ENCODE measurements at regions not wholly inside any gene's neighbourhood (a gene's known extent, or its start where the extent isn't known, plus 50 kb on each side); places are given as distances from the start of the nearest gene placed in this dataset.

DNA sequence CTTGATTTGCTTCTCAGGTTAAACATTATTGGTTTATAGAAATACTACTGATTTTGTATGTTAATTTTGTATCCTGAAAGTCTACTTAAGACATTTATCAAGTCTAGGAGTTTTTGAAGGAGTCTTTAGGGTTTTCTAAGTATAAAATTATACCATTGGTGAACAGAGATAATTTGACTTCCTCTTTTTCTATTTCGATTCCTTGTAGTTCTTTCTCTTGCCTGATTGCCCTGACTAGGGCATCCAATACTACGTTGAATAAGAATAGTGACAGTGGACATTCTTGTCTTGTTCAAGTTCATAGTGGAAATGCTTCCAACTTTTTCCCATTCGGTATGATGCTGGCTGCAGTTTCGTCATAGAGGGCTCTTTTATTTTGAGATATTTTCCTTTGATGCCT lies 807.5 kb upstream of the SLC10A2 start:
- DNase-seq, result no peak
- intact Hi-C loops (cut with DNase I; ENCODE audit: low total_unique reads), result no loop called here
- TF ChIP-seq, protein P1, sequence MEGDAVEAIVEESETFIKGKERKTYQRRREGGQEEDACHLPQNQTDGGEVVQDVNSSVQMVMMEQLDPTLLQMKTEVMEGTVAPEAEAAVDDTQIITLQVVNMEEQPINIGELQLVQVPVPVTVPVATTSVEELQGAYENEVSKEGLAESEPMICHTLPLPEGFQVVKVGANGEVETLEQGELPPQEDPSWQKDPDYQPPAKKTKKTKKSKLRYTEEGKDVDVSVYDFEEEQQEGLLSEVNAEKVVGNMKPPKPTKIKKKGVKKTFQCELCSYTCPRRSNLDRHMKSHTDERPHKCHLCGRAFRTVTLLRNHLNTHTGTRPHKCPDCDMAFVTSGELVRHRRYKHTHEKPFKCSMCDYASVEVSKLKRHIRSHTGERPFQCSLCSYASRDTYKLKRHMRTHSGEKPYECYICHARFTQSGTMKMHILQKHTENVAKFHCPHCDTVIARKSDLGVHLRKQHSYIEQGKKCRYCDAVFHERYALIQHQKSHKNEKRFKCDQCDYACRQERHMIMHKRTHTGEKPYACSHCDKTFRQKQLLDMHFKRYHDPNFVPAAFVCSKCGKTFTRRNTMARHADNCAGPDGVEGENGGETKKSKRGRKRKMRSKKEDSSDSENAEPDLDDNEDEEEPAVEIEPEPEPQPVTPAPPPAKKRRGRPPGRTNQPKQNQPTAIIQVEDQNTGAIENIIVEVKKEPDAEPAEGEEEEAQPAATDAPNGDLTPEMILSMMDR (IDR thresholded peaks at IDR 0.05), result no peak
- Histone ChIP-seq H3K4me3 (no peak overlapping the region), H3K4me1 (no peaks in the 10 kb centered on the region), H3K27me3 (no peaks in the 10 kb centered on the region), H3K27ac (no peak overlapping the region), H3K9me3 (no peaks in the 10 kb centered on the region), H3K36me3 (no peaks in the 10 kb centered on the region)

DNA sequence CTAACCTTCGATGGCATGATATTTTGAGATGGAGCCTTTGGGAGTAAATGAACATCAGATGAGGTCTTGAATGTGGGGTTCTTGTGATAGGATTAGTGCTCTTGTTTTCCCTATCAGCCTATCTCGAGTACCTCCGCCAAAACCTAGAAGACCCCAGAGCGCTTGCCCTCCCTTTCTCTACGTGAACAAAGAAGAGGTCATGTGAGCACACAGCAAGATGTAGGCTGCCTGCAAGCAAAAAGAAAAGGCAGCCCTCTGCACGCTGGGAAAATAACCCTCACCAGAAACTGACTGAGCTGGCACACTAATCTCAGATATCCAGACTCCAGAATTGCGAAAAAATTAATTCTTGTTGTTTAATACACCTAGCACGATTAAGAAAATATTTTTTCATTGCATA lies 799.8 kb upstream of the SLC10A2 start:
- intact Hi-C loops (cut with DNase I; ENCODE audit: low total_unique reads), result no loop called here
- no peak for DNase-seq
- Histone ChIP-seq H3K36me3 (no peaks in the 10 kb centered on the region), H3K9me3 (no peaks in the 10 kb centered on the region), H3K4me3 (no peak overlapping the region), H3K27me3 (no peaks in the 10 kb centered on the region), H3K27ac (no peak overlapping the region), H3K4me1 (no peaks in the 10 kb centered on the region)
- TF ChIP-seq, protein P1 (IDR thresholded peaks at IDR 0.05), result no peak

DNA sequence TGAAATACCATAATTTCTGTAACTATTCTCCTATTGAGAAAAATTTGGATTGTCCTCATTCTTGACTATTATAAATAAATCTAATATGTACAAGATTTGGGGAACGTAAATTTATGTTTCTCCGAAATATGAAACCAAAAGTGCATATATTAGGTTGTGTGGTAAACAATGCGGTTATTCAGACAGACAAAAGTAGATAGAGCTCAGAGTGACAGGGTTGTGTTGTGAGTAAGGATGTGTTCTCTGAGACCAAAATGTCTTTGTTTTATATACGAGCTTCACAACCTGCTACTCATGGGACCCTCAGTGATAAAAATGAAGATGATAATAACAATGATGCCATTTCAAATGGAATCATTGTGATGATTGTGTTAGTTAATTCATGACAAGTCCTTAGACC lies 796.3 kb upstream of the SLC10A2 start:
- intact Hi-C loops (cut with DNase I; ENCODE audit: low total_unique reads), result no loop called here
- no peak overlapping the region for H3K27ac ChIP-seq
- no peaks in the 10 kb centered on the region for H3K36me3 ChIP-seq
- TF ChIP-seq, protein P1 (IDR thresholded peaks at IDR 0.05), result no peak
- H3K27me3 ChIP-seq, result no peaks in the 10 kb centered on the region
- H3K4me1 ChIP-seq, result no peaks in the 10 kb centered on the region
- H3K4me3 ChIP-seq, result no peak overlapping the region
- H3K9me3 ChIP-seq, result no peaks in the 10 kb centered on the region
- no peak for DNase-seq

DNA sequence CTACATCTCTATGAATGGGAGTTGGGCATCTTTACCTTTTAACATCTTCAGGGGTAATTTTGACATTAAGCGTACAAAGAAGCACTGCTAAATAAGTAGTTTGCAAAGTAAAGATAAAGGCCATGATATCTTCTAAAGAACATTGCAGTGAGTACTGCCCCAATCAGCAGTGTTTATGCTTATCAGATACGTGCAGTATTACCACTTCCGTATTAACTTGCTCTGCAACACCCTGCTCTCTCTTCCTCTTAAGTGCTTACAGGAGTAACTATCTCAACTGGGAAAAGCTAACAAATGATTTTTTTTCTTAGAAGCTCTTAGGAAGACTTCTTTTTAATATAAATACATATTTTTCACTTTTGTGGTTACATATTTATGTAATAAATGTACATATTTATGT lies 793.7 kb upstream of the SLC10A2 start:
- no peak for DNase-seq
- no peaks in the 10 kb centered on the region for H3K4me1 ChIP-seq
- intact Hi-C loops (cut with DNase I; ENCODE audit: low total_unique reads), result no loop called here
- no peaks in the 10 kb centered on the region for H3K36me3 ChIP-seq
- no peaks in the 10 kb centered on the region for H3K27me3 ChIP-seq
- no peak overlapping the region for H3K27ac ChIP-seq
- no peak overlapping the region for H3K4me3 ChIP-seq
- H3K9me3 ChIP-seq, result no peaks in the 10 kb centered on the region
- TF ChIP-seq, protein P1 (IDR thresholded peaks at IDR 0.05), result no peak

DNA sequence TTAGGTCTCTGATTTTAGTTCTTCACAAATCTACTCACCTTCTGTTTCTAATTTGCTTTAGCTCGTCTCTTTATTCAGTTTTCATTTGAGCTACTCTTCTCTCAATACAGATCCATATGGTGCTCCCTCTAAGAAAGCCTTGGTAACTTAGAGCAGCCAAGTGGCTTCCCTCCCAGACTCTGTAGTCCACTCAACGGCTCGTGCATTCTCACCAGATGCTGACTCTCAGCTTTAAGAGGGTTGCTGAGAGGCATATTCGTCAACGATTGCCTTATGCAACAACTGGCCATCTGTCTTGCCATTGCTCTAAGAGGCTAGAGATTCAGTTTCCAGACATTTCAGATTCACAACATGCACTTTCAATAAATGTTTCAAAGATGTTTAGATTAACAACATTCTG lies 785.8 kb upstream of the SLC10A2 start:
- DNase-seq, result no peak
- no peaks in the 10 kb centered on the region for H3K36me3 ChIP-seq
- no peak overlapping the region for H3K27ac ChIP-seq
- H3K9me3 ChIP-seq, result no peaks in the 10 kb centered on the region
- intact Hi-C loops (cut with DNase I; ENCODE audit: low total_unique reads), result no loop called here
- TF ChIP-seq, protein P1 (IDR thresholded peaks at IDR 0.05), result no peak
- no peak overlapping the region for H3K4me3 ChIP-seq
- no peaks in the 10 kb centered on the region for H3K4me1 ChIP-seq
- no peaks in the 10 kb centered on the region for H3K27me3 ChIP-seq

DNA sequence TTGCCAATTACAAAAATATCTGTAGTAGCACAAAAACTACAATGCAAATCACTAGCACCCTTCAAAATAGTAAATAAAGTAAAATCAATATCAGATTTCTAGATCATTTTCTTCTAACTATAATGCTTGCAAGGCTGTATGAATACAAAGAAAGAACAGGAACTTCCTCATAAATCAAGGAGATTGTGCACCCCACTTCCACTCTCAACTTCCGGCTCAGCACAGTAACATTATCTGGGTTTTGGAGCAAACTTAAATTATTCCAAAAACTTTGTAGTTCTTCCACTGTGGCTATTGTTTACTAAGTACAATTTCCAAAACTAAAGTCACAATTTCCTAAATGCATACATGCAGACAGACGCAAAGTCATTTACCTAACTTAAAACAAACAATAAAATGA lies 778.3 kb upstream of the SLC10A2 start:
- no peak overlapping the region for H3K27ac ChIP-seq
- TF ChIP-seq, protein P1 (IDR thresholded peaks at IDR 0.05), result no peak
- H3K27me3 ChIP-seq, result no peaks in the 10 kb centered on the region
- DNase-seq, result no peak
- H3K9me3 ChIP-seq, result no peaks in the 10 kb centered on the region
- H3K4me1 ChIP-seq, result no peaks in the 10 kb centered on the region
- H3K4me3 ChIP-seq, result no peak overlapping the region
- no peaks in the 10 kb centered on the region for H3K36me3 ChIP-seq
- intact Hi-C loops (cut with DNase I; ENCODE audit: low total_unique reads), result no loop called here
